Suprapubic skin (tissue), 4 donors: ENCODE measurements at regions not wholly inside any gene's neighbourhood (a gene's known extent, or its start where the extent isn't known, plus 50 kb on each side); places are given as distances from the start of the nearest gene placed in this dataset.

Experiments used
- DNase-seq, 2 donors: peaks; one replicate each; pipeline ENCODE4 v3.0.0-alpha.2; 2019; ENCODE audit warnings: low spot score in 2 of 2
- H3K27ac ChIP-seq: fragments of 200-600 bp; sonication (generic); one replicate; pipeline ENCODE4 v1.5.1; 2019
- H3K27me3 ChIP-seq: fragments of 200-600 bp; sonication (generic); one replicate; pipeline ENCODE4 v1.5.1; 2019
- H3K36me3 ChIP-seq: fragments of 200-600 bp; sonication (generic); one replicate; pipeline ENCODE4 v1.5.1; 2019
- H3K4me1 ChIP-seq: fragments of 200-600 bp; sonication (generic); one replicate; pipeline ENCODE4 v1.5.1; 2019
- H3K4me3 ChIP-seq: fragments of 200-600 bp; sonication (generic); one replicate; pipeline ENCODE4 v1.5.1; 2019; ENCODE audit warnings: mild to moderate bottlenecking
- H3K9me3 ChIP-seq: fragments of 200-600 bp; sonication (generic); one replicate; pipeline ENCODE4 v1.5.1; 2019
- EP300 ChIP-seq: sonication (generic); formaldehyde crosslinking; IDR thresholded peaks from one replicate; pipeline ENCODE4 v1.6.1; 2017; ENCODE audit warnings: antibody characterized with exemption
- POLR2A ChIP-seq, 2 donors: fragments of 450-650 bp; IDR thresholded peaks; one replicate each; pipeline ENCODE4 v1.6.1; 2017; ENCODE audit warnings: antibody characterized with exemption in 2 of 2, mild to moderate bottlenecking in 2 of 2, moderate library complexity in 2 of 2
- POLR2AphosphoS5 ChIP-seq, 3 donors: sonication (generic); formaldehyde crosslinking; IDR thresholded peaks; one replicate each; pipeline ENCODE4 v1.6.1; 2017; ENCODE audit warnings: antibody characterized with exemption in 3 of 3
- WGBS: methylation state at CpG from one replicate; pipeline ENCODE4 v1.1.5; 2018; 5-methylcytosine and 5-hydroxymethylcytosine counted together
- TF ChIP-seq, protein P1 (sequence below), 2 donors: fragments of 200-600 bp in 1 of 2; fragments of 450-650 bp in 1 of 2; sonication (generic) in 1 of 2; IDR thresholded peaks; one replicate each; pipeline ENCODE4 v1.5.1; 2016 to 2019; ENCODE audit warnings: antibody characterized with exemption in 2 of 2, mild to moderate bottlenecking in 1 of 2, moderate library complexity in 1 of 2

DNA sequence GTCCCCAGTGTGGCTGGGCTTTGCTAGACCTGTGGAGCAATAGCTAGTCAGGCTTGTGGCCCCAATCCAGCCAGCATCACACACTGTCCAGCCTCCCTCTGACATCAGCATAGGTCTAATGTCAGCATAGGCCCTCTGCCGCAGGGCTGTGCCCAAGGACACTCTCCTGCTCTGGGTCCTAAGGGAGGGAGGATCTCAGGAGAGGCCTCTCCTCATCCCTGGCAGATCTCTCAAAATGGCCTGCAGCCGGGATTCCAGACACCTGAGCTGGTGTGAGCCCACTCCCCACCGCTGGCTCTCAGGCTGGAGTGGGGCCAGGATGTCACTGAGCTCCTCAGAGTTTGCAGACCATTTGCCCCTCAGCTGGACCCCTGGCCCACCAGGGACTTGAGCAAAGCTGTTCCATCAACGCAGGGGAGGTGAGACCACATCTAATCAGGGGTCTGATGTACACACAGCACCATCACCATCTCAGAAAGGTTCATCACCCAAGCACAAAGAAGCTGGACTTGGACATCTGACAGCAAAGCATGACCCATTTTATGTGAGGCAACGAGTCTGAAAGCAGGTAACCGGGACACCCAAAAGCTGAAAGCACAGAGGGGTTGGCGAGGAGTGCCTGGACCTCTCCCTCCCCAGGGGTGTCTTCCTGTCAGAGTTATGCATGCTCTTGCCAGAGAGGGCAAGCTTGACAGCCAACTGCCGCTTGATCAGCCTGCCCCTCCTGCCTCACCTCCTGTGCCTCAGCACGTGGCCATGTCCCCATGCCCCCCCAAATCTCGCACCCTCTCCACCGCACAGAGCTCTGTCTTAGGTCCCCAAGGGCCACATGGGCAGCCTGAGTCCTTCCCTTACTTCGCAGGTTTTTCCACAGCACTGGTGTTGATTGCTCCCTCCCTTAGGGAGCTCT is 69.7 kb upstream of the SEPTIN5 start:
- no peak overlapping the region for H3K27ac ChIP-seq
- peaks cover 8% of the 10 kb centered on the region for H3K9me3 ChIP-seq
- H3K36me3 ChIP-seq: no peaks in the 10 kb centered on the region
- peaks cover 18% of the 10 kb centered on the region for H3K27me3 ChIP-seq
- 59% methylated on average over 9 of the region's 12 CpGs for WGBS
- peak in 1 of 2 donors; percentile 55 for DNase-seq
- H3K4me1 ChIP-seq: peaks cover 5% of the 10 kb centered on the region
- no peak overlapping the region for H3K4me3 ChIP-seq
- TF ChIP-seq POLR2AphosphoS5 (IDR thresholded peaks at IDR 0.05) (no peak), POLR2A (IDR thresholded peaks at IDR 0.05) (no peak), EP300 (no peak)
- TF ChIP-seq, protein P1, sequence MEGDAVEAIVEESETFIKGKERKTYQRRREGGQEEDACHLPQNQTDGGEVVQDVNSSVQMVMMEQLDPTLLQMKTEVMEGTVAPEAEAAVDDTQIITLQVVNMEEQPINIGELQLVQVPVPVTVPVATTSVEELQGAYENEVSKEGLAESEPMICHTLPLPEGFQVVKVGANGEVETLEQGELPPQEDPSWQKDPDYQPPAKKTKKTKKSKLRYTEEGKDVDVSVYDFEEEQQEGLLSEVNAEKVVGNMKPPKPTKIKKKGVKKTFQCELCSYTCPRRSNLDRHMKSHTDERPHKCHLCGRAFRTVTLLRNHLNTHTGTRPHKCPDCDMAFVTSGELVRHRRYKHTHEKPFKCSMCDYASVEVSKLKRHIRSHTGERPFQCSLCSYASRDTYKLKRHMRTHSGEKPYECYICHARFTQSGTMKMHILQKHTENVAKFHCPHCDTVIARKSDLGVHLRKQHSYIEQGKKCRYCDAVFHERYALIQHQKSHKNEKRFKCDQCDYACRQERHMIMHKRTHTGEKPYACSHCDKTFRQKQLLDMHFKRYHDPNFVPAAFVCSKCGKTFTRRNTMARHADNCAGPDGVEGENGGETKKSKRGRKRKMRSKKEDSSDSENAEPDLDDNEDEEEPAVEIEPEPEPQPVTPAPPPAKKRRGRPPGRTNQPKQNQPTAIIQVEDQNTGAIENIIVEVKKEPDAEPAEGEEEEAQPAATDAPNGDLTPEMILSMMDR (IDR thresholded peaks at IDR 0.05): no peak

DNA sequence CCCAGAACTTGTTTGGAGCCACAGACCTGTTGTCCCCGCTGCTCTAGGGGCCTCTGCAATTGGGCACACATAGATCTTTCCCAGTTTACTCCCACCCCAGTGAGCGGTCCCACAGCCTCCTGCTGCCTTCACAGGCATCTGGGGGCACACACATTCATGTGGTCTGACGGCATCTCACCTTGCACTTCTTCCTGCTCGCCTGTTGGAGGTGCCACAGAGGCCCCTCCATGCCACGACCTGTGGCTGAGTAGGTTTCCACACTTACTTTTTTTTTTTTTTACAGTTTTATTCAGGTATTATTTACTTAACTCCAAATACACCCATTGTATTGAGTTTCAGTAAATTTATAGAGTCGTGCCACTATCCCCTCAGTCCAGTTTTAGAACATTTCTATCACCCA is 68.9 kb upstream of the SEPTIN5 start:
- DNase-seq: peak in 1 of 2 donors; percentile 13
- WGBS: 80% methylated on average over 6 of the region's 6 CpGs

DNA sequence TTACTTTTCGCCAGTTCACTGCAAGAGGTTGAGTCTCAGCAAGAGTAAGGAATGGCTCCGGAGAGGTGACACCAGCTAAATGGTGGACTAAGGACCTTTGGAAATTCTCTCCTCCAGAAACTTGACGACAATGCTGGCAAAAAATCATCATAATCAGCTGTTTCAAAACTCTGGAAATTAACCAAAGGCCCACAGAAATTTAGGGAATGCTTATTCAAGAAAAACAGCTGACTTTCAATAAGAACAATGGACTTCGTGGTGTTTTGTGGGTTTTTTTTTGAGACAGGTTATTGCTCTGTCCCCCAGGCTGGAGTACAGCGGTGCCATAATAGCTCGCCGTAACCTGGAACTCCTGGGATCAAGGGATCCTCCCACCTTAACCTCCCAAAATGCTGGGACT is 68.4 kb upstream of the SEPTIN5 start:
- Histone ChIP-seq H3K27me3 (peaks cover 18% of the 10 kb centered on the region), H3K4me3 (no peak overlapping the region), H3K4me1 (peaks cover 5% of the 10 kb centered on the region), H3K9me3 (peaks cover 8% of the 10 kb centered on the region), H3K36me3 (no peaks in the 10 kb centered on the region), H3K27ac (no peak overlapping the region)
- 86% methylated on average over 7 of the region's 7 CpGs for WGBS
- TF ChIP-seq POLR2AphosphoS5 (IDR thresholded peaks at IDR 0.05): no peak
- TF ChIP-seq EP300: no peak
- TF ChIP-seq, protein P1 (IDR thresholded peaks at IDR 0.05): no peak
- no peak for TF ChIP-seq POLR2A (IDR thresholded peaks at IDR 0.05)
- DNase-seq: peak in 1 of 2 donors; percentile 3

More for the DNA sequence above, 68.9 kb upstream of the SEPTIN5 start:
- Histone ChIP-seq H3K27me3 (peaks cover 18% of the 10 kb centered on the region), H3K4me1 (peaks cover 5% of the 10 kb centered on the region), H3K9me3 (peaks cover 8% of the 10 kb centered on the region), H3K27ac (no peak overlapping the region), H3K4me3 (no peak overlapping the region), H3K36me3 (no peaks in the 10 kb centered on the region)
- TF ChIP-seq, protein P1 (IDR thresholded peaks at IDR 0.05): no peak
- TF ChIP-seq POLR2AphosphoS5 (IDR thresholded peaks at IDR 0.05) (no peak), POLR2A (IDR thresholded peaks at IDR 0.05) (no peak), EP300 (no peak)

DNA sequence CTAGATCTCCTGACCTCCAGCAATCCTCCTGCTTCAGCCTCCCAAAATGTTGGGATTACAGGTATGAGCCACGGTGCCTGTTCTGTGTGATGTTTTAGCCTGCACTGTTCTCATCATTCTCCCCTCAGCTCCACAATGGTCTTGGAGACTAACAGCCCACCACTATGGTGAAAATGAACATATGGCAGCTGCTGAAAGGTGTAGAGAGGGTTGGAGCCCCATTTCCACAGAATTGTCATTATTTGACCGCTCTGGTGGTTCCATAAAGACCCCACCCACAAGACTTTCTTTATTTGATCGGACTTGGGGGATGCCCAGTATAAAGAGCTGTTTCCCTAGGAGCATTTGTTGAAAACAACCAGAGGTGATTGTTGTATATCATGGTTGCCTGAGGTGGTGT is 67.9 kb upstream of the SEPTIN5 start:
- Histone ChIP-seq H3K9me3 (peaks cover 8% of the 10 kb centered on the region), H3K4me3 (no peak overlapping the region), H3K4me1 (peaks cover 3% of the 10 kb centered on the region), H3K27ac (no peak overlapping the region), H3K36me3 (no peaks in the 10 kb centered on the region), H3K27me3 (peaks cover 13% of the 10 kb centered on the region)
- no peak for DNase-seq
- WGBS: 95% methylated on average over 3 of the region's 3 CpGs
- TF ChIP-seq POLR2AphosphoS5 (IDR thresholded peaks at IDR 0.05): no peak

DNA sequence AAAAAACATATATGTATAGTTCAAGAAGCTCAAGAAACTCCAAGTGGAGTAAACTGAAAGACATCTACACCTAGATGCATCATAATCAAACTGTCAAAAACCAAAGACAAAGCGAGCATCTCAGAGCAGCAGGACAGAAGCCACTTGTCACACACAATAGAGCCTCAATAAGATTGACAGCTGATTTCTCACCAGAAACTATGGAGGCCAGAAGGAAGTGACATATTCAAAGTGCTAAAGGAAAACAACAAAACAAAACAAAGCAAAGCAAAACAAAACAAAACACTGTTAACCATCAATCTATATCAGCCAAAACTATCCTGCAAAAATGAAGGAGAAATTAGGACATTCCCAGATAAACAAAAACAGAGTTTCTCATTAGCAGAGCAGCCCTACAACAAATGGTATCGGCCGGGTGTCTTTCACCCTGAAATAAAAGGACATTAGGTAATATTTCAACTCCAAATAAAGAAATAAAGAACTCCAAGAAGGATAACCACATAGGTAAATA is 65.8 kb upstream of the SEPTIN5 start:
- TF ChIP-seq EP300 (no peak), POLR2AphosphoS5 (IDR thresholded peaks at IDR 0.05) (no peak), POLR2A (IDR thresholded peaks at IDR 0.05) (no peak)
- TF ChIP-seq, protein P1 (IDR thresholded peaks at IDR 0.05): no peak
- DNase-seq: no peak
- WGBS: 96% methylated on average over 3 of the region's 3 CpGs
- H3K27ac ChIP-seq: no peak overlapping the region
- no peaks in the 10 kb centered on the region for H3K4me1 ChIP-seq
- H3K36me3 ChIP-seq: no peaks in the 10 kb centered on the region
- H3K9me3 ChIP-seq: peaks cover 8% of the 10 kb centered on the region
- H3K27me3 ChIP-seq: peaks cover 4% of the 10 kb centered on the region
- H3K4me3 ChIP-seq: no peak overlapping the region
